Retinal pigment epithelial cell (primary cell): ENCODE measurements at regions not wholly inside any gene's neighbourhood (a gene's known extent, or its start where the extent isn't known, plus 50 kb on each side); places are given as distances from the start of the nearest gene placed in this dataset.

Experiments
- DNase-seq: peaks from one replicate; pipeline ENCODE4 v3.0.0-alpha.2; 2010; ENCODE audit warnings: low read depth
- H3K4me3 ChIP-seq: 2 replicates; pipeline ENCODE4 v1.5.1; 2011; ENCODE audit warnings: mild to moderate bottlenecking, low read length, control low read depth, moderate library complexity
- CTCF ChIP-seq: conservative IDR thresholded peaks from 2 replicates; pipeline ENCODE4 v1.5.1; 2011; ENCODE audit warnings: low read depth, low read length, control low read depth, inconsistent platforms

- DNase-seq, result no peak
Measured at GRCh38 chr14:101236496-101237251, 324.6 kb upstream of the DIO3 start.

GRCh38 chr14:101237252-101237616, 324.1 kb upstream of the DIO3 start:
- no peak for TF ChIP-seq CTCF
- H3K4me3 ChIP-seq, result no peak overlapping the region
- DNase-seq, result no peak

More at GRCh38 chr14:101236496-101237251, 324.6 kb upstream of the DIO3 start:
- TF ChIP-seq CTCF, result no peak
- H3K4me3 ChIP-seq, result no peak overlapping the region

- no peak for DNase-seq
- no peak for TF ChIP-seq CTCF
- H3K4me3 ChIP-seq, result no peak overlapping the region
Measured at GRCh38 chr14:101239065-101239464, 322.2 kb upstream of the DIO3 start.

GRCh38 chr14:101241147-101241546, 320.1 kb upstream of the DIO3 start:
- no peak for DNase-seq
- H3K4me3 ChIP-seq, result no peak overlapping the region
- TF ChIP-seq CTCF, result no peak

GRCh38 chr14:101241807-101242278, 319.5 kb upstream of the DIO3 start:
- no peak for DNase-seq
- TF ChIP-seq CTCF, result no peak
- no peak overlapping the region for H3K4me3 ChIP-seq

GRCh38 chr14:101242442-101243385, 318.6 kb upstream of the DIO3 start:
- no peak for TF ChIP-seq CTCF
- no peak overlapping the region for H3K4me3 ChIP-seq
- no peak for DNase-seq
